ENCODE measurements at regions not wholly inside any gene's neighbourhood (a gene's known extent, or its start where the extent isn't known, plus 50 kb on each side); places are given as distances from the start of the nearest gene placed in this dataset.

- TF ChIP-seq CTCF (IDR thresholded peaks at IDR 0.05) (no peak), POLR2A (IDR thresholded peaks at IDR 0.05) (no peak), EP300 (IDR thresholded peaks at IDR 0.05) (no peak)
Observed at GRCh38 chr11:30772908-30773307, 186.8 kb upstream of the MPPED2 start.
